HG02973 (cell line): ENCODE measurements at regions not wholly inside any gene's neighbourhood (a gene's known extent, or its start where the extent isn't known, plus 50 kb on each side); places are given as distances from the start of the nearest gene placed in this dataset.
"Not testable (repeated sequence)": the region's sequence is repeated elsewhere in the genome, so short reads cannot be mapped to it uniquely, and the experiment has no call there.

Source experiments
- ATAC-seq: cut with Tn5 transposase; IDR thresholded peaks from one replicate; pipeline ENCODE4 v1.9.1; 2021; ENCODE audit warnings: moderate library complexity; ENCODE audit not compliant: unreplicated experiment

GRCh38 chr2:220717283-220717682 is 854.8 kb downstream of the EPHA4 start:
- no peak for ATAC-seq

GRCh38 chr2:220736778-220737177 is 835.3 kb downstream of the EPHA4 start:
- no peak for ATAC-seq

GRCh38 chr2:220743203-220743602 is 828.9 kb downstream of the EPHA4 start:
- no peak for ATAC-seq

- no peak for ATAC-seq
These were observed 827.2 kb downstream of the EPHA4 start for GRCh38 chr2:220744861-220745260.

GRCh38 chr2:220745682-220746081 is 826.4 kb downstream of the EPHA4 start:
- ATAC-seq: no peak

GRCh38 chr2:220747736-220748135 is 824.4 kb downstream of the EPHA4 start:
- no peak for ATAC-seq

GRCh38 chr2:220748875-220749479 is 823.1 kb downstream of the EPHA4 start:
- no peak for ATAC-seq

- ATAC-seq: no peak
These were observed 818.6 kb downstream of the EPHA4 start for GRCh38 chr2:220753486-220753885.

GRCh38 chr2:220756653-220757052 is 815.5 kb downstream of the EPHA4 start:
- no peak for ATAC-seq

- not testable (repeated sequence) for ATAC-seq
These were observed 813.7 kb downstream of the EPHA4 start for GRCh38 chr2:220758376-220758775.

- ATAC-seq: no peak
These were observed 807.9 kb downstream of the EPHA4 start for GRCh38 chr2:220764171-220764570.

GRCh38 chr2:220767591-220768255 is 804.4 kb downstream of the EPHA4 start:
- no peak for ATAC-seq

GRCh38 chr2:220775856-220776488 is 796.1 kb downstream of the EPHA4 start:
- no peak for ATAC-seq

- not testable (repeated sequence) for ATAC-seq
These were observed 793.0 kb downstream of the EPHA4 start for GRCh38 chr2:220779076-220779475.

- ATAC-seq: no peak
These were observed 792.6 kb downstream of the EPHA4 start for GRCh38 chr2:220779511-220779910.

GRCh38 chr2:220779931-220780330 is 792.2 kb downstream of the EPHA4 start:
- no peak for ATAC-seq

- ATAC-seq: no peak
These were observed 790.4 kb downstream of the EPHA4 start for GRCh38 chr2:220781622-220782241.

- no peak for ATAC-seq
These were observed 789.4 kb downstream of the EPHA4 start for GRCh38 chr2:220782609-220783113.

GRCh38 chr2:220783671-220784070 is 788.4 kb downstream of the EPHA4 start:
- no peak for ATAC-seq

GRCh38 chr2:220785178-220785577 is 786.9 kb downstream of the EPHA4 start:
- no peak for ATAC-seq

- ATAC-seq: no peak
These were observed 785.9 kb downstream of the EPHA4 start for GRCh38 chr2:220786216-220786615.

- ATAC-seq: no peak
These were observed 784.9 kb downstream of the EPHA4 start for GRCh38 chr2:220787251-220787650.
